Activated naive CD4-positive, alpha-beta T cell (primary cell): ENCODE measurements at regions not wholly inside any gene's neighbourhood (a gene's known extent, or its start where the extent isn't known, plus 50 kb on each side); places are given as distances from the start of the nearest gene placed in this dataset.
"Not testable (repeated sequence)": the region's sequence is repeated elsewhere in the genome, so short reads cannot be mapped to it uniquely, and the experiment has no call there.

ENCODE experiments used
- DNase-seq, 4 experiments: peaks; one replicate each; lab custom pipeline; 2025; lab: John Stamatoyannopoulos, UW

DNA sequence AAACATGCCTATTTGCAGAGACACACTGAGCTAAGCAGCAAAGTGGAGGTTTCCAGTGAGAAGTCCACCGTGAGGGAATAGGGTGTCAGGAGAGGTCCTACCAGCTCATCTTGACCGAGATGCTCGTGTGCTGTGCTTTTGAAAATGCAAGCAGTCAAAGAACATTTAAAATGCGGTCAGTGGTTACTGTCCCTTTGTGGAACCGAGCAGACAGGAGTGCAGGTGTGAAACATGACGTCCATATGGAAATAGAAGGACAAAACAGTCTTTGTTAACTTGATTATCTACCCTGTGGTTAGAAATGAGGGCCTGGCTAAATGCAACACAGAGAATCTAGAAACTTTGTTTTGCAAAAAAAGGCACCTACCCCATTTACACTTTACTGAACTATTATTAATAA lies 473.3 kb downstream of the SPATA31A6 start:
- not testable (repeated sequence) for DNase-seq

- DNase-seq: not testable (repeated sequence)
These were observed 474.0 kb downstream of the SPATA31A6 start for GRCh38 chr9:42657496-42657895.

DNA sequence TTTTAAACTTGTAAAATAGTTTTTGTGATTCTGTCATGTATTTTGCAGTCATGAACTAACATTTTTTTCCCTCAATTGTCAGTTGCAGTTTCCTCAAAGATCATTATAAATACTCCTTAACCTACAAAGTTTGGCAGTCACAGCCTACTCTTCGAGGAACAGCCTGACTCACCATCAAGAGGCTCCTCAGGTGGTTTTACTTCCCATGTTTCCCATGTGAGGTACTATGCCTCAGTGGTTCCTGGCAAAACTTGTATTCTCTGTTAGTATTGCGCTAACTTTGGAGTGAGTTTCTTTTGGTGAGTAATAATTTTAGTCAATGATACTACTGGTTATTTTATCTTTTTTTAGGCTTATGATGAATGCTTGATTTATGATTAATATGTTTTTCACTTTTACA lies 513.7 kb downstream of the SPATA31A6 start:
- not testable (repeated sequence) for DNase-seq

- DNase-seq: not testable (repeated sequence)
These were observed 519.4 kb downstream of the SPATA31A6 start for GRCh38 chr9:42702890-42703289.

DNA sequence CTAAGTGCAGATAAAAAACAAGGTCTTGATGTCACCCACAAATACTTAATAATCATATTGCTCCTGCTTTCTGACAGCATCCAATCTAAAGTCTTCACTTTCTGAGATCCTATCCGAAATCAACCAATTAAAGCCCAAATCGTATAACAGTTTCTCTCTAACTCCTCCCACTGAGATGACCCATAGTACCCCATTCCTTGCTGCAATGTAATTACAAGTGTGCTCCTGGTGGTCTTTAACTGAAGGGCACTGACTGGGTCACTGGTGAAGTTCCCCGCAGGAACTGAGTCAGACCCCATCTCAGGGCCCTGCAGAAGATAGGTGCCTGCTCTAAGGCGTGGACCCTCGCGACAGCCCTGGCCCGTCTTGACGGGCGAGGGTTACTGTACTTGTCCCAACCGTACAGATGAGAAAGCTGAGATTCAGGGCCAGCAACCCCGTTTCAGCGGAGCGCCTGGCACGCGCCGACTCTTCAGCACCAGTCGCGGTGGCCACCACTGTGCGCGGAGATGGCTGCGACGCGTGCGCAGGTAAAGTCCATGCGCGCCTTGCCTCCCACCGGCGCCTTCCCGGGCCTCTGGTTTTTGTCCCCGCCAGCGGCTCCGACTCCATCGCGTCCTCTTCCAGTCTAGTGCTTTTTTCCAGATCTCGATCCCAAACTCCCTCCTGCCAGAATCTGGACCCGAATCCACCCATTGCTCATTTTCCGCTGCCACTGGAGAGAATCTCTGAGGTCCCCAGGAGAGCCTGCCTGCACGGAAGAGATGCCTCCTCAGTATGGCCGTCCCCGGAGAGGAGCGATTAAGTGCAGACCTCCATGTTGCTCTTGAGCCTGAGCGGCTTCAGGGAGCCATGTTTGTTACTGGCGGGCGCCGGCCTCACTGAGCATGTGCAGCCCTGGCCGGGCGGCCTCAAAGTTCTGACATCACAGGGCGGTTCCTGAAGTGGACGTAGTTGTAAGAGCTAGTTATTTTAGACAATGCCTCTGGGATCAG lies 541.7 kb downstream of the SPATA31A6 start:
- peak in 1 of 4 experiments; percentile 28 for DNase-seq

DNA sequence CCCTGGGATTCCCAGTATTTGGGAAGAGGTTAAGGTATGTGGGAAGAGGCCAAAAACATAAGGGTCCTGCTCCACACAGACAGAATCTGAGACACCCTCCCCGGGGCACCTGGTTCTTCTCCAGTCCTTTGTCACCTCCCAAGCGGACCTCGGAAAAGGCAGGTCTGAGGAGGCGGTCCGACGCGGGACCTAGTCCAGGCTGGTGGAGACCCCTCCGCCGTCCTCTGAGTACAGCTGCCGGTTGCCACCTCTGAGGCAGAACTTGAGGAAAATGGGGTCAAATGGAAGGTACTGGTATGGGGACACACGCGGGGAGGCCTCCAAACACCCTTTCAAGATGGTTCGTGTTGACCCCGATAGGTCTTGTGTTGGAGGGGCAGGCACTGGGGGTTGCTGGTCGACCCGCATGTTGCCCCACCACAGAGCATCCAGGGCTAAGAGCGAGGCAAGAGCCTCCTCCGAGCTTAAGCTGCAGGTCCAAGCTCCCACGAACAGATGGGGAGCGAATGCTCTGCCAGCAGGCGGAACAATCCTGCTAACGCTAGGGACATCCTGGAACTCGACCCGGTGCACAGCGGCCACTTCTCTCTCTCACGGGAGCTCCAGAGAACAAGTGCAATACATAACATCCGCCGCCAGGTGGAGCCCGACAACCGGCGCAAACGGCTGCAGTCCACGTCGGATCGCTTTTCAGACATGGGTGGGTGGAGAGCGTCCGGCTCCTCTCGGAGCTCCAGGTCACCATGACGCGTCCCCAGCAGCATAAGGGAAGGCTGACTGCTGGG lies 559.8 kb downstream of the SPATA31A6 start:
- DNase-seq: peak; percentile 18 to 50 (median 31)

- not testable (repeated sequence) for DNase-seq
These were observed 573.8 kb downstream of the SPATA31A6 start for GRCh38 chr9:42757251-42757650.

- not testable (repeated sequence) for DNase-seq
These were observed 575.9 kb downstream of the SPATA31A6 start for GRCh38 chr9:42759320-42759719.

DNA sequence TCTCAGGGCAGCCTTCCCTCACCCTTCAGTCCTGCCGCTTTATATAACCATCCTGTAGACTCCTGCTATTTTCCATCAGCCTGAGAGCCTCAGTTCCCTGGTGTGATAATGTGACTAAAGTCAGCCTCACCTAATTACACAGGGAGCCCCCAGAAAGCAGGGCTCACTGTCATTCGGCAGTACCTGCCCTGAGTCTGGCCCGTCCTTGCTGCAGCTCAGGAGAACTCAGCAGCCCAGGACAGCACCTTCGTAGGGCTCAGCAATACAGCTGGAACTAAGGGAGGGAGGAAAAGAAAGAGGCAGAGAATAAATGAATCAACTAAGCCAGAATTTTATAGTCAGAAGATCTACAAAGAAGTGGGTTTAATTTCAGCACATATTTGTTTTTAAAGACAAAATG lies 598.7 kb downstream of the SPATA31A6 start:
- DNase-seq: not testable (repeated sequence)

DNA sequence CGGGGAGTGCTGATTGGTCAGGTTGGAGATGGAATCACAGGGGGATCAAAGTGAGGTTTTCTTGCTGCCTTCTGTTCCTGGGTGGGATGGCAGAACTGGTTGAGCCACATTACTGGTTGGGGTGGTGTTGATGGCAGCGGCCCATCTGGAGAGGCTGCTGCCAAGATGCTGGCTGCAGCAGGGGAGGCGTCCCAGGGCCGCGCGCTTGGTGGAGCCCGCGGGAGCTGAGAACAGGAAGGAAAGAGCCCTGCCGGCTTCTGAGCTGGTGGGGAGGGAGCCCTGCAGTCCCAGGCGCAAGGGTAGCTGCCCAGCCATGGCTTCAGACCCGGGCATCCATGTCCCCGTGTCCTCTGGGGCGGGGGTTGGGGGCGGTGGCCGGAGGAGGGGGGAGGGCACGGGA lies 609.3 kb downstream of the SPATA31A6 start:
- DNase-seq: not testable (repeated sequence)

DNA sequence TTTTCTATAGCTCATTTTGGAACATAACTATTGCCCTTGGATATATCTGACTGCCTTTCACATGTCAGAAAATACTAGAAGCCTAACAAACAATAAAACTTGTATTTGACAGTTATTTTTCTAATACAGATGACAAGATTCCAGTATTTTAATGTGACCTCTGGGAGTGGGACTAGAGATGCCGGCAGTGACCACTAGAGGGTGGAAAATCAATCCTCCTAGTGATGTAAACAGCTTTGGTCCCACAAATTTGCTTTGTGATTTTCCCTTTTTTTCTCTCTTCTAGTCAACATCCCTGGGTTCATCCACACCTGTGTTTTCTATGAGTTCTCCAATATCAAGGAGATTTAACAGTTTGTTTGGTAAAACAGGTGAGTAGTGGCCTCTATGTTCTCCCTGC lies 615.1 kb downstream of the SPATA31A6 start:
- DNase-seq: not testable (repeated sequence)

- not testable (repeated sequence) for DNase-seq
These were observed 619.3 kb downstream of the SPATA31A6 start for GRCh38 chr9:42802716-42803115.

GRCh38 chr9:42806674-42807073 lies 623.2 kb downstream of the SPATA31A6 start:
- DNase-seq: not testable (repeated sequence)

- DNase-seq: not testable (repeated sequence)
These were observed 638.0 kb downstream of the SPATA31A6 start for GRCh38 chr9:42821468-42821867.

DNA sequence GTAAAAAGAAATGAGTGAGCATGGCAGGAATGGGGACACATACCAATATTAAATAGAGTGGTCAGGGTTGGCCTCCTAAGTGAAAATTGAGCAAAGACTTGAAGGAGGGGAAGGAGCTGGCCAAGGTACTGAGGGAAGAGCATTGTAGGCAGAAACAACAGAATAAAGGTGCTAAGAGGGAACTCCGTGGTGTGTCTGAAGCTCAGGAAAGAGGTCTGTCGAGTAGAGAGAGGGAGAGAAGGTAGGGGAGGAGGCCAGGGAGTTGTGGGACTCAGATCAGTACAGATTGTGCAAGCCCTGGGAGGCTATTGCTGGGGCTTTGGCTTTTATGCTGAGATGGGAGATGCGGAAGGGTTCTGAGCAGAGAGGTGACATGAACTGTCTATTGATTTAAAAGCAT lies 664.7 kb downstream of the SPATA31A6 start:
- DNase-seq: not testable (repeated sequence)

DNA sequence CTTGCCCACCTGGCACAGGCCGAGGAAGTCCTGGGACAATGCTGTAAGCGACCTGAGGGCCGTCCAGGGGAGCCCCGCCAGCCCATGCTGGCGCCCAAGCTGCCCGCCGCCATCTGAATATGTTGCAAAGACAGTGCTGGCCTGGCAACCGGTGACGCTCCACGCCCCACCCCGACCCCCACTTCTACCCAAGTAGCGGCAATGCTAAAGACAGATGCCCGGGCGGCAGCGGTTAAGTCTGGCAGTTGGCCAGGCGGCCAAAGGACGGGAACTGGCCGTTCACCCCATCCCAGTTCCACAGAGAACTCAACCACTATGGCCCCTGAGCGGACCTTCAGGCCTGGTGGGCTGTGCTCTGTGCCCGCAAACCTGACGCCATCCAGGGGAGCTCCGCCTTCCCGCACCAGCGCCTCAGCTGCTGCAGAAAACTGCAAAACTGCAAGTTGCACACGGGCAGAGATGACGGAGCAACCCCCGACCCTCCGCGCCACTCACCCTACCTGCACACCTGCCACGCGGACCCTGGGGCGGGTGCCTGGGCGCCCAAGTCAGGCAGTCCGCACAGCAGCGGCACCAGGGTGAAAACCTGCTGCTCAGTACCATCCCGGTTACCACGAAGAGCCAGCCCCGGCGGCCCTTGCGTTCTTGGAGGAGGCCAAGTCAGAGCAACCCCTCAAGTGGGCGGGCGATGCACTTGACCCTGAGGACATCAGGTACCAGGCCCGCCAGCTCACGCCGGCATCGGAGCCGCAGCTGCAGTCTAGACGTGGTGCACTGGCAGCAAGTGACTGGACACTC lies 667.6 kb downstream of the SPATA31A6 start:
- not testable (repeated sequence) for DNase-seq

DNA sequence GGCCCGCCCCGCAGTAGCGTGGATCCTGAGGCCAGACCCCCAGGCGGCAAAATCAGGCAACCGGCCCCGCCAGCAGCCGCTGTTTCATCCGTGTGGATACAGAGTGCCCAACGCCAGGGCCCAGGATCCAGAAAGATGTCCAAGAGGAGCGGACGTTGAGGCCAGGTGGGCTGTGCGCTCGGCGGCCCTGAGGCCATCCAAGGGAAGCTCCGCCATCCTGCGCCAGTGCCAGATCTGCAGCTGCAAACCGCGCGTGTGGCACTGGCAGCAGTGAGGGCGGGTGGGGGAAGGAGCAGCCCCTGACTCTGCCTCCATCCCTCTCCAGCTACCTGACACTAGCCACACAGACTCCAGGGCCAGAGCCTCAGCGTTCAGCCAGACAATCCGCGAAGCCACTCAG lies 668.2 kb downstream of the SPATA31A6 start:
- not testable (repeated sequence) for DNase-seq

DNA sequence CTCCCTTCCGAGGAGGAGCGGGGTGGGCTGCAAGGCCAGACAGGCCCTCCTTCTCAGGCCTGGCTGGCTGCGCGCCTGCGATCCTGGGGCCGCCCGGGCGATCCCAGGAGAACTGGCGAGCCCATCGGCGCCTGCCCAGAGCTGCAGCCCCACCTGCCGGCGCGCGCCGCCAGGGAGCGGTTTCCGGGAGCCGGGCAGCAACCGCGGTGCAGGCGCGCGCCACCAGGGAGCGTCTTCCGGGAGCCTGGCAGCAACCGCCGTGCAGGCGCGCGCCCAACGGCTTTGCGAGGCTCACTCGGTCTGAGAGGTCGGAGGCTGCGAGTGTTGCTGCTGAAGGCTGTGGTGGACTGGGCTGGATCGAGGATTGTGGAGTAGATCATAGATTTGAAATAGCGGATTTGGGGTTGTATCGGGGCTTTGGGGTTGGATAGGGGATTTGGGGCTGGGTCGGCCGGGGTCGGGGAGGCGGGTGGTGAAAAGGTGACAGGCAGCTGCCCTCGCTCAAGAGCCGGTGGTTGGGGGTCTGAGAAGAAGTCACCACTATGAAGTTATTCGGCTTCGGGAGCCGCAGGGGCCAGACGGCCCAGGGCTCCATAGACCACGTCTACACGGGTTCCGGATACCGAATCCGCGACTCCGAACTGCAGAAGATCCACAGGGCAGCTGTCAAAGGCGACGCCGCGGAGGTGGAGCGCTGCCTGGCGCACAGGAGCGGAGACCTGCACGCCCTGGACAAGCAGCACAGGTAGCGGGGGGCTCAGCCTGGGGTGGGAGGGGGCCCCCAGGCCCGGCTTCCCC lies 668.9 kb downstream of the SPATA31A6 start:
- DNase-seq: not testable (repeated sequence)

DNA sequence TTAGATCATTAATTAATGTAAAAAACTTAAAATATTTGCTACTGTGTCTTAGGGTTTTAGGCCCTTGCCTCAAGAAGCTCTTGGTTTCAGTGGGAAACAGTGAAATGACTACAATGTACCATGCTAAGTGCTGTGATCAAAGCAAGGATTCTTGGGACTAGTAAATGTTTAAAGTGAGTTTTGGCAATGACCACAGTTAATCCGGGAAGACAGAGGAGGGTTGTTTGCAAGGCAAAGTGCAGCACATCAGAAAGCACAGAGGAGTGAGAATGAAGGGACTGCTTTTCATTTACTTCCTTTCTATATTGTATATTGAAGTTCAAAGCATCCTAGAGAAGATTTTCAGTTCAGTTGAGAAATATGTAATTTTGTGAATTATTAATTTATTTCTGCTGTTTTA lies 676.7 kb downstream of the SPATA31A6 start:
- DNase-seq: not testable (repeated sequence)

GRCh38 chr9:42862465-42862864 lies 679.0 kb downstream of the SPATA31A6 start:
- DNase-seq: not testable (repeated sequence)
